SK-N-SH treated with all-trans-retinoic acid at 6 μM for 48 hours (cell line): ENCODE measurements at regions not wholly inside any gene's neighbourhood (a gene's known extent, or its start where the extent isn't known, plus 50 kb on each side); places are given as distances from the start of the nearest gene placed in this dataset.

ENCODE experiments used
- ARNTL ChIP-seq: fragments of 450-650 bp; formaldehyde crosslinking; IDR thresholded peaks from 2 replicates; pipeline ENCODE4 v1.5.0; 2020; ENCODE audit warnings: low read depth, mild to moderate bottlenecking, moderate library complexity, borderline replicate concordance
- ESRRG ChIP-seq: fragments of 250-450 bp; sonication (Bioruptor Pico); IDR thresholded peaks from 2 replicates; pipeline ENCODE4 v1.6.1; 2021; ENCODE audit warnings: mild to moderate bottlenecking
- ISL1 ChIP-seq: fragments of 250-450 bp; sonication (Bioruptor Pico); IDR thresholded peaks from 2 replicates; pipeline ENCODE4 v2.1.2; 2022; ENCODE audit warnings: mild to moderate bottlenecking, moderate library complexity
- PATZ1 ChIP-seq: fragments of 250-450 bp; sonication (Bioruptor Pico); IDR thresholded peaks from 2 replicates; pipeline ENCODE4 v1.8.0; 2020; ENCODE audit warnings: mild to moderate bottlenecking, moderate library complexity, borderline replicate concordance
- PPARA ChIP-seq: fragments of 250-450 bp; sonication (Bioruptor Pico); IDR thresholded peaks from 2 replicates; pipeline ENCODE4 v1.5.0; 2020; ENCODE audit warnings: mild to moderate bottlenecking, borderline replicate concordance
- RARB ChIP-seq: fragments of 250-450 bp; sonication (Bioruptor Pico); IDR thresholded peaks from 2 replicates; pipeline ENCODE4 v1.8.0; 2021; ENCODE audit warnings: mild to moderate bottlenecking, moderate library complexity
- TCF4 ChIP-seq: fragments of 250-450 bp; sonication (Bioruptor Pico); IDR thresholded peaks from 2 replicates; pipeline ENCODE4 v1.8.0; 2021; ENCODE audit warnings: mild to moderate bottlenecking, moderate library complexity, borderline replicate concordance
- TOX ChIP-seq: fragments of 250-450 bp; sonication (Bioruptor Pico); IDR thresholded peaks from 2 replicates; pipeline ENCODE4 v1.8.0; 2021; ENCODE audit warnings: mild to moderate bottlenecking, moderate library complexity, borderline replicate concordance
- ZFP3 ChIP-seq: fragments of 250-450 bp; sonication (Bioruptor Pico); IDR thresholded peaks from 2 replicates; pipeline ENCODE4 v1.5.0; 2020; ENCODE audit warnings: mild to moderate bottlenecking, moderate library complexity
- ZFP30 ChIP-seq: fragments of 450-650 bp; formaldehyde crosslinking; IDR thresholded peaks from 2 replicates; pipeline ENCODE4 v1.5.0; 2022; ENCODE audit warnings: mild to moderate bottlenecking, moderate library complexity
- TF ChIP-seq, protein P1 (sequence below): fragments of 250-450 bp; sonication (Bioruptor Pico); IDR thresholded peaks from 2 replicates; pipeline ENCODE4 v1.8.0; 2021; ENCODE audit warnings: low read depth, mild to moderate bottlenecking, moderate library complexity, borderline replicate concordance
- TF ChIP-seq, protein P2 (sequence below): fragments of 250-450 bp; sonication (Bioruptor Pico); IDR thresholded peaks from 2 replicates; pipeline ENCODE4 v1.5.1; 2020; ENCODE audit warnings: low read depth, mild to moderate bottlenecking, moderate library complexity

DNA sequence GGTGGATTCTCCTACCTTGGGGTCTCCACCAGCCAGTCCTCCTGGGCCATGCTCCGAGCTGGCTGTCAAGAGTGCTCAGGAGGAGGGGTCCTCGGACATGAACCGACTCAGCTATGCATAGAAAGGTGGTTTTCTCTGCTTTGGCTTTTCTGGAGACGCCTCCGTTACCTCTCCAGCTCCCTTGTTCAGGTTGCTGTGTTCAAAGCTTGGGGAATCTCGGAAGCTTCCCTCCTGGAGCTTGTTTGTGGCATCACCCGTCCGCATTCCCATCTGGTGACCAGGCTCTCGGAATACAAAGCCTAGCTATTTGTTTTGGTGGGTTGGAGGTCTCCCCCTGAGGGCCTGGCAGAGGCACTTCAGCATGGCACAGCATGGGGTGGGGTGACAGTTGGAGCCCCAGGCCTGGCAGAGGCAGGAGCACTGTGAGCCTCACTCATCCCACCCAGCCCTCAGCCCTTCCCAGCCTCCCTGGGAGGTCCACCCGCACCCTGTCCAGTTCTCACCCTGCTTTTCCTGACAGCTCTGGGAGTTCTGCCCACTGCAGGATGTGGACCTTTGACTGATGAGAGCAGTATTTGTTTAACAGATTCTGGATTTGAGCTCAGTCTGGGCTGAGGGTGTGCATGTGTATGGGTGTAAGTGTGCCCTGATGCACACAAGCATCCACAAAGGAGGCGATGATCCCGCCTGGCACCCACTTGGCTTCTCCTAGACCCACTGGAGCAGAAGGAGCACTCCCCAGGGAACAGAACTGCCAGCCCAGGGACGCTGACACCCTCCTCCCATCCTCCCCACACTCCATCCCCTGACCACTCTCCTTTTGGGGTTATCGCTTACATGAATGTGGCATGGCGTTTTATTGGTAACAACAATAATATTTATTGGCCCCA lies 107.3 kb upstream of the HS6ST1 start:
- TF ChIP-seq ISL1 (CRISPR knock-in tag) (no peak), ESRRG (CRISPR knock-in tag) (no peak), ARNTL (CRISPR knock-in tag) (no peak), ZFP3 (no peak), RARB (CRISPR knock-in tag) (no peak), PATZ1 (CRISPR knock-in tag) (no peak), ZFP30 (CRISPR knock-in tag) (no peak), TOX (CRISPR knock-in tag) (no peak), PPARA (no peak), TCF4 (CRISPR knock-in tag) (no peak)
- TF ChIP-seq, protein P1, sequence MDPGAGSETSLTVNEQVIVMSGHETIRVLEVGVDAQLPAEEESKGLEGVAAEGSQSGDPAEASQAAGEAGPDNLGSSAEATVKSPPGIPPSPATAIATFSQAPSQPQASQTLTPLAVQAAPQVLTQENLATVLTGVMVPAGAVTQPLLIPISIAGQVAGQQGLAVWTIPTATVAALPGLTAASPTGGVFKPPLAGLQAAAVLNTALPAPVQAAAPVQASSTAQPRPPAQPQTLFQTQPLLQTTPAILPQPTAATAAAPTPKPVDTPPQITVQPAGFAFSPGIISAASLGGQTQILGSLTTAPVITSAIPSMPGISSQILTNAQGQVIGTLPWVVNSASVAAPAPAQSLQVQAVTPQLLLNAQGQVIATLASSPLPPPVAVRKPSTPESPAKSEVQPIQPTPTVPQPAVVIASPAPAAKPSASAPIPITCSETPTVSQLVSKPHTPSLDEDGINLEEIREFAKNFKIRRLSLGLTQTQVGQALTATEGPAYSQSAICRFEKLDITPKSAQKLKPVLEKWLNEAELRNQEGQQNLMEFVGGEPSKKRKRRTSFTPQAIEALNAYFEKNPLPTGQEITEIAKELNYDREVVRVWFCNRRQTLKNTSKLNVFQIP (CRISPR knock-in tag): no peak
- TF ChIP-seq, protein P2, sequence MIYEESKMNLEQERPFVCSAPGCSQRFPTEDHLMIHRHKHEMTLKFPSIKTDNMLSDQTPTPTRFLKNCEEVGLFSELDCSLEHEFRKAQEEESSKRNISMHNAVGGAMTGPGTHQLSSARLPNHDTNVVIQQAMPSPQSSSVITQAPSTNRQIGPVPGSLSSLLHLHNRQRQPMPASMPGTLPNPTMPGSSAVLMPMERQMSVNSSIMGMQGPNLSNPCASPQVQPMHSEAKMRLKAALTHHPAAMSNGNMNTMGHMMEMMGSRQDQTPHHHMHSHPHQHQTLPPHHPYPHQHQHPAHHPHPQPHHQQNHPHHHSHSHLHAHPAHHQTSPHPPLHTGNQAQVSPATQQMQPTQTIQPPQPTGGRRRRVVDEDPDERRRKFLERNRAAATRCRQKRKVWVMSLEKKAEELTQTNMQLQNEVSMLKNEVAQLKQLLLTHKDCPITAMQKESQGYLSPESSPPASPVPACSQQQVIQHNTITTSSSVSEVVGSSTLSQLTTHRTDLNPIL: no peak
